NCI-H748 treated with DMSO at 0.1 percent for 48 hours (cell line): ENCODE measurements at regions not wholly inside any gene's neighbourhood (a gene's known extent, or its start where the extent isn't known, plus 50 kb on each side); places are given as distances from the start of the nearest gene placed in this dataset.
A peak's percentile ranks its signal among the peaks of the same experiment; 100 is the strongest.

Source experiments
- DNase-seq: peaks from one replicate; lab custom pipeline; 2025; lab: John Stamatoyannopoulos, UW

GRCh38 chr12:91533366-91533765 is 350.7 kb upstream of the DCN start:
- no peak for DNase-seq

- no peak for DNase-seq
Observed at GRCh38 chr12:91529829-91530228, 347.2 kb upstream of the DCN start.

- no peak for DNase-seq
Observed at GRCh38 chr12:91523831-91524230, 341.2 kb upstream of the DCN start.

- DNase-seq = no peak
Observed at GRCh38 chr12:91516695-91517047, 334.1 kb upstream of the DCN start.

GRCh38 chr12:91515944-91516694 is 333.5 kb upstream of the DCN start:
- no peak for DNase-seq

GRCh38 chr12:91513313-91513712 is 330.7 kb upstream of the DCN start:
- no peak for DNase-seq

- no peak for DNase-seq
Observed at GRCh38 chr12:91511795-91512420, 329.3 kb upstream of the DCN start.

- no peak for DNase-seq
Observed at GRCh38 chr12:91507754-91508153, 325.1 kb upstream of the DCN start.

GRCh38 chr12:91506452-91506851 is 323.8 kb upstream of the DCN start:
- DNase-seq = peak; percentile 64

- DNase-seq = no peak
Observed at GRCh38 chr12:91505006-91505405, 322.4 kb upstream of the DCN start.

GRCh38 chr12:91502208-91502607 is 319.6 kb upstream of the DCN start:
- DNase-seq = no peak

- DNase-seq = no peak
Observed at GRCh38 chr12:91496337-91496736, 313.7 kb upstream of the DCN start.

- DNase-seq = no peak
Observed at GRCh38 chr12:91493308-91493707, 310.7 kb upstream of the DCN start.

GRCh38 chr12:91492648-91493047 is 310.0 kb upstream of the DCN start:
- no peak for DNase-seq

- no peak for DNase-seq
Observed at GRCh38 chr12:91490667-91491311, 308.2 kb upstream of the DCN start.

GRCh38 chr12:91483471-91483985 is 300.9 kb upstream of the DCN start:
- DNase-seq = no peak

GRCh38 chr12:91482231-91482630 is 299.6 kb upstream of the DCN start:
- no peak for DNase-seq

GRCh38 chr12:91478500-91478899 is 295.9 kb upstream of the DCN start:
- no peak for DNase-seq

GRCh38 chr12:91467686-91468085 is 285.1 kb upstream of the DCN start:
- no peak for DNase-seq

GRCh38 chr12:91461061-91461460 is 278.4 kb upstream of the DCN start:
- DNase-seq = no peak

- DNase-seq = peak; percentile 80
Observed at GRCh38 chr12:91460469-91460868, 277.9 kb upstream of the DCN start.

GRCh38 chr12:91455321-91455720 is 272.7 kb upstream of the DCN start:
- no peak for DNase-seq

- DNase-seq = no peak
Observed at GRCh38 chr12:91454179-91454578, 271.6 kb upstream of the DCN start.
